ENCODE measurements at regions not wholly inside any gene's neighbourhood (a gene's known extent, or its start where the extent isn't known, plus 50 kb on each side); places are given as distances from the start of the nearest gene placed in this dataset.
A peak's percentile ranks its signal among the peaks of the same experiment; 100 is the strongest.

GRCh38 chr2:79369127-79369526, 143.7 kb upstream of the CTNNA2 start:
- intact Hi-C loops (cut with DNase I) = no loop called here

GRCh38 chr2:79368116-79368630, 144.7 kb upstream of the CTNNA2 start:
- no peak for DNase-seq
- intact Hi-C loops (cut with DNase I) = no loop called here

More at GRCh38 chr2:79369127-79369526, 143.7 kb upstream of the CTNNA2 start:
- DNase-seq = peak in 41 of 42 donors; percentile 17 to 77 (median 49)

GRCh38 chr2:79359419-79359818, 153.4 kb upstream of the CTNNA2 start:
- intact Hi-C loops (cut with DNase I) = no loop called here
- DNase-seq = no peak

GRCh38 chr2:79355569-79355968, 157.3 kb upstream of the CTNNA2 start:
- intact Hi-C loops (cut with DNase I) = no loop called here
- DNase-seq = no peak

- no peak for DNase-seq
- intact Hi-C loops (cut with DNase I) = no loop called here
Measured at GRCh38 chr2:79327460-79327859, 167.9 kb upstream of the REG3A start.

GRCh38 chr2:79320871-79321270, 161.3 kb upstream of the REG3A start:
- intact Hi-C loops (cut with DNase I) = no loop called here
- no peak for DNase-seq

- intact Hi-C loops (cut with DNase I) = no loop called here
Measured at GRCh38 chr2:79294994-79295393, 135.4 kb upstream of the REG3A start.

GRCh38 chr2:79292958-79293315, 133.4 kb upstream of the REG3A start:
- DNase-seq = peak in 3 of 42 donors; percentile 10 to 16 (median 15)
- intact Hi-C loops (cut with DNase I) = no loop called here

More at GRCh38 chr2:79294994-79295393, 135.4 kb upstream of the REG3A start:
- no peak for DNase-seq

- DNase-seq = peak in 8 of 42 donors; percentile 12 to 40 (median 26)
- intact Hi-C loops (cut with DNase I) = no loop called here
Measured at GRCh38 chr2:79292239-79292957, 132.8 kb upstream of the REG3A start.

GRCh38 chr2:79275863-79276262, 116.3 kb upstream of the REG3A start:
- intact Hi-C loops (cut with DNase I) = no loop called here
- DNase-seq = no peak

- intact Hi-C loops (cut with DNase I) = no loop called here
- DNase-seq = no peak
Measured at GRCh38 chr2:79275197-79275596, 115.6 kb upstream of the REG3A start.

GRCh38 chr2:79272616-79273015, 113.1 kb upstream of the REG3A start:
- intact Hi-C loops (cut with DNase I) = no loop called here
- DNase-seq = no peak

- intact Hi-C loops (cut with DNase I) = no loop called here
- no peak for DNase-seq
Measured at GRCh38 chr2:79271456-79271855, 111.9 kb upstream of the REG3A start.

- intact Hi-C loops (cut with DNase I) = no loop called here
- no peak for DNase-seq
Measured at GRCh38 chr2:79260848-79261247, 101.3 kb upstream of the REG3A start.

- DNase-seq = no peak
- intact Hi-C loops (cut with DNase I) = no loop called here
Measured at GRCh38 chr2:79259959-79260358, 100.4 kb upstream of the REG3A start.

GRCh38 chr2:79259296-79259695, 99.7 kb upstream of the REG3A start:
- DNase-seq = peak in 1 of 42 donors; percentile 6
- intact Hi-C loops (cut with DNase I) = no loop called here

- intact Hi-C loops (cut with DNase I) = no loop called here
- DNase-seq = no peak
Measured at GRCh38 chr2:79253243-79253774, 93.8 kb upstream of the REG3A start.

GRCh38 chr2:79250656-79251055, 91.1 kb upstream of the REG3A start:
- intact Hi-C loops (cut with DNase I) = no loop called here
- DNase-seq = no peak

GRCh38 chr2:79248776-79249175, 89.2 kb upstream of the REG3A start:
- DNase-seq = no peak
- intact Hi-C loops (cut with DNase I) = no loop called here

- DNase-seq = no peak
- intact Hi-C loops (cut with DNase I) = no loop called here
Measured at GRCh38 chr2:79235135-79235534, 75.6 kb upstream of the REG3A start.

- peak in 6 of 42 donors; percentile 5 to 18 (median 8) for DNase-seq
- intact Hi-C loops (cut with DNase I) = loop anchor here (10.0 kb wide), 1 partner anchor 641 kb away; no protein-coding TSS in a partner anchor
Measured at GRCh38 chr2:79223539-79223938, 64.0 kb upstream of the REG3A start.

All from head of caudate nucleus (tissue), 42 donors.